ENCODE measurements at regions not wholly inside any gene's neighbourhood (a gene's known extent, or its start where the extent isn't known, plus 50 kb on each side); places are given as distances from the start of the nearest gene placed in this dataset.

GRCh38 chr9:120032639-120033038 is 547.3 kb downstream of the CDK5RAP2 start:
- no peak for ATAC-seq
- Histone ChIP-seq H3K36me3 (replicated peaks in 1 of 2; ENCODE audit: insufficient read depth in 1 of 2, low read depth in 2 of 2) (no peaks in the 10 kb centered on the region), H3K4me3 (no peak overlapping the region), H3K27me3 (no peaks in the 10 kb centered on the region), H3K27ac (no peak overlapping the region), H3K4me1 (no peaks in the 10 kb centered on the region), H3K9me3 (no peaks in the 10 kb centered on the region)
- intact Hi-C loops (cut with DNase I): no loop called here
- 88 to 92% methylated on average over 8 to 9 of the region's 9 CpGs for WGBS, 2 donors
- no peak for TF ChIP-seq POLR2A (IDR thresholded peaks at IDR 0.05)
- peak in 1 of 7 experiments; percentile 10 for TF ChIP-seq CTCF (IDR thresholded peaks at IDR 0.05)
- no peak for DNase-seq

- Histone ChIP-seq H3K4me1 (no peaks in the 10 kb centered on the region), H3K4me3 (no peak overlapping the region), H3K27ac (no peak overlapping the region), H3K27me3 (no peaks in the 10 kb centered on the region), H3K36me3 (replicated peaks in 1 of 2; ENCODE audit: insufficient read depth in 1 of 2, low read depth in 2 of 2) (no peaks in the 10 kb centered on the region), H3K9me3 (no peaks in the 10 kb centered on the region)
- no peak for ATAC-seq
- WGBS, 2 donors: 43 to 57% methylated on average over 5 of the region's 5 CpGs
- DNase-seq: no peak
- no peak for TF ChIP-seq POLR2A (IDR thresholded peaks at IDR 0.05)
- TF ChIP-seq CTCF (IDR thresholded peaks at IDR 0.05): no peak
- intact Hi-C loops (cut with DNase I): no loop called here
Measured at GRCh38 chr9:120030847-120031246, 549.1 kb downstream of the CDK5RAP2 start.

DNA sequence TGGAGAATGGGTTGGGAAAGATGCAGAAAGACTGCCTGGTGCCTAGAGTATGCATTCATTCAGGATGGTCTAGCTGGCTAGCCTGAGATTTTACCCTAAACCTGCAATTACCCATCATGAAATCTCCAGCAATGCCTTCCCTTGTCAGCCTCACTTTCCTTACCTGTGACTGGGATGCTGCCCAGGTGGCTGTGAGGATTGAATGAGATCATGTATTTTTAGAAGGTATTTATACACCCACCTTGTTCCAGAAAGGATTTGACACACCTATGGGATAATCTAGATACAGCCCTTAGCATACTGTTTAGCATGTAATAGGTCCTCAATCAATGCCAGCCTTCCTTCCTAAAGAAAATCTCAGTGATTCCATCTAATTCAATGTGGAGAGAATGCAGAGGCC is 561.4 kb downstream of the CDK5RAP2 start:
- no peaks in the 10 kb centered on the region for H3K4me1 ChIP-seq
- no peak overlapping the region for H3K4me3 ChIP-seq
- intact Hi-C loops (cut with DNase I): no loop called here

DNA sequence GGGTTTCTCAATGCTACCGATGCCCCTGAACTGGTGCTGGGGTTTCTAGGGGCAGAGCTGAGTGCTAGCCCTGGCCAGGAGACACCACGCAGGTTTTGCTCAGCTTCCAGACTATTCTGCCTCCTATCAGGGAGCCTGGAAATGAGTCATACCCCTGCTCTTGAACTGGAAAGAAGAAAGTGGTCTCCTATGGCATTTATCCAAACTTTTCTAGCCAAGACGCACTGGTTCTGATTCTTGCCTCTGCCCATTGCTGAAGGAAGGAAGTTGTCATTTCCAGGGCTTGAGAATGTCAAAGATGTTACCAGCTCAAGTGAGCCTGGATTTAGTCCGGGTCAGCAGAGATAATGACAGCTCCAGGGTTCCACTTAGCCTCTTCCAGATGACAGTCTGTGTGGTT is 561.9 kb downstream of the CDK5RAP2 start:
- Histone ChIP-seq H3K9me3 (no peaks in the 10 kb centered on the region), H3K27me3 (no peaks in the 10 kb centered on the region), H3K27ac (no peak overlapping the region), H3K36me3 (replicated peaks in 1 of 2; ENCODE audit: insufficient read depth in 1 of 2, low read depth in 2 of 2) (no peaks in the 10 kb centered on the region), H3K4me1 (no peaks in the 10 kb centered on the region), H3K4me3 (no peak overlapping the region)
- intact Hi-C loops (cut with DNase I): no loop called here
- TF ChIP-seq POLR2A (IDR thresholded peaks at IDR 0.05) (no peak), CTCF (IDR thresholded peaks at IDR 0.05) (no peak)
- DNase-seq (no peak), ATAC-seq (no peak)
- WGBS, 2 donors: 48 to 57% methylated on average over 2 to 4 of the region's 4 CpGs

More for the DNA sequence above, 561.4 kb downstream of the CDK5RAP2 start:
- Histone ChIP-seq H3K9me3 (no peaks in the 10 kb centered on the region), H3K27me3 (no peaks in the 10 kb centered on the region), H3K27ac (no peak overlapping the region), H3K36me3 (replicated peaks in 1 of 2; ENCODE audit: insufficient read depth in 1 of 2, low read depth in 2 of 2) (no peaks in the 10 kb centered on the region)
- TF ChIP-seq POLR2A (IDR thresholded peaks at IDR 0.05) (no peak), CTCF (IDR thresholded peaks at IDR 0.05) (no peak)
- ATAC-seq: no peak
- DNase-seq: no peak

DNA sequence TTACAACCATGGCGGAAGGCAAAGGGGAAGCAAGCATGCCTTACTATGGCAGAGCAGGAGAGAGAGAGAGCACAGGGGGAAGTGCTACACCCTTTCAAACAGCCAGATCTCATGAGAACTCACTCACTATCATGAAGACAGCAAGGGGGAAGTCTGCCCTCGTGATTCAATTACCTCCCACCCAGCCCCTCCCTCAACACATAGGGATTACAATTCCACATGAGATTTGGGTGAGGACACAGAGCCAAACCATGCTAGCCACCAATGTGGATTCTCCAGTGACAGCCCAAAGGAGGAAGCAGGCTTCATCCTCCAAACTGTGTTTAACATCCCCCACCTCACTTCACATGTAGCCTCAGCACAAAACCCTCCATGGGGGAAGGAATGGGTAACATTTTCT is 563.7 kb downstream of the CDK5RAP2 start:
- 31 to 39% methylated on average over 2 of the region's 2 CpGs for WGBS, 2 donors
- H3K9me3 ChIP-seq: no peaks in the 10 kb centered on the region
- no peaks in the 10 kb centered on the region for H3K36me3 ChIP-seq (replicated peaks in 1 of 2; ENCODE audit: insufficient read depth in 1 of 2, low read depth in 2 of 2)
- ATAC-seq (no peak), DNase-seq (no peak)
- no peaks in the 10 kb centered on the region for H3K4me1 ChIP-seq
- no peak overlapping the region for H3K4me3 ChIP-seq
- H3K27ac ChIP-seq: no peak overlapping the region
- TF ChIP-seq CTCF (IDR thresholded peaks at IDR 0.05) (no peak), POLR2A (IDR thresholded peaks at IDR 0.05) (no peak)
- intact Hi-C loops (cut with DNase I): no loop called here
- H3K27me3 ChIP-seq: no peaks in the 10 kb centered on the region
